ENCODE measurements at regions not wholly inside any gene's neighbourhood (a gene's known extent, or its start where the extent isn't known, plus 50 kb on each side); places are given as distances from the start of the nearest gene placed in this dataset.

DNA sequence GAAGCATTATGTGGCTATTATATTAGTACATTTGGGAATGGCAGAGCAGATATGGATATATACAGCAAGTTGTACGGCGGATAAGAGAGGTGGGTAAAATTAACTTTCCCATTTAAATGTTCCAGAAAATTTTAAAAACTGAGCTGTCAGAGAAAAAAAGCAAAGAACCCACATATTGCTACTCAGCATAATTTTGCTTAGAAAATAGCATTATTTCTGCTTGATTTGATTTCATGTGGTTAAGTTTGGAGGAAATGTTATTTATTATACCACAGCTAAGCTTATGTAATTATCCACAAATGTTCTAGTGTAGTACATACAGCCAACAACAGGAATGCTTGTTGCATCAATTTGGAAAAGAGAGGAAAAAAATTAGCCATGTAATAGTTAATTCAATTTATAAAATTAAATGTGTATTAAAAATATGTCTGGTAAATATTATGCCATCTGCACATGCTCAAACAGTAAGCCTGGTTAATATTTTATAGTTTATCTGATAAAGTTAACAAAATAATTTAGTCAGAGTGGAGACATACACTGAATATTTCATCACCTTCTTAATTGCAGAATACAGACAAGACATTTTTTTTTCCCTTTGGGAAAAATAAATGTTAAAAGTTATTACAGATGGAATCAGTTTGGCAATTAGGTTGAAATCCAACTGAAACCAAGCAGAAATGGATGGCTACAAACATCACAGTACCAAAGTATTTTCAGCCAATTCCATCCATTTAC is 172.1 kb upstream of the ID4 start:
- H3F3A ChIP-seq (ENCODE audit: insufficient read depth, low read length, poor library complexity, severe bottlenecking) = no peaks in the 10 kb centered on the region
- TF ChIP-seq, protein P1, sequence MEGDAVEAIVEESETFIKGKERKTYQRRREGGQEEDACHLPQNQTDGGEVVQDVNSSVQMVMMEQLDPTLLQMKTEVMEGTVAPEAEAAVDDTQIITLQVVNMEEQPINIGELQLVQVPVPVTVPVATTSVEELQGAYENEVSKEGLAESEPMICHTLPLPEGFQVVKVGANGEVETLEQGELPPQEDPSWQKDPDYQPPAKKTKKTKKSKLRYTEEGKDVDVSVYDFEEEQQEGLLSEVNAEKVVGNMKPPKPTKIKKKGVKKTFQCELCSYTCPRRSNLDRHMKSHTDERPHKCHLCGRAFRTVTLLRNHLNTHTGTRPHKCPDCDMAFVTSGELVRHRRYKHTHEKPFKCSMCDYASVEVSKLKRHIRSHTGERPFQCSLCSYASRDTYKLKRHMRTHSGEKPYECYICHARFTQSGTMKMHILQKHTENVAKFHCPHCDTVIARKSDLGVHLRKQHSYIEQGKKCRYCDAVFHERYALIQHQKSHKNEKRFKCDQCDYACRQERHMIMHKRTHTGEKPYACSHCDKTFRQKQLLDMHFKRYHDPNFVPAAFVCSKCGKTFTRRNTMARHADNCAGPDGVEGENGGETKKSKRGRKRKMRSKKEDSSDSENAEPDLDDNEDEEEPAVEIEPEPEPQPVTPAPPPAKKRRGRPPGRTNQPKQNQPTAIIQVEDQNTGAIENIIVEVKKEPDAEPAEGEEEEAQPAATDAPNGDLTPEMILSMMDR (IDR thresholded peaks at IDR 0.05; ENCODE audit: poor library complexity, severe bottlenecking) = no peak
- no peak for TF ChIP-seq POLR2AphosphoS5 (IDR thresholded peaks at IDR 0.05)
- TF ChIP-seq EP300 (conservative IDR thresholded peaks at IDR 0.05; ENCODE audit: poor library complexity, severe bottlenecking) = no peak
- TF ChIP-seq EZH2 (IDR thresholded peaks at IDR 0.05; ENCODE audit: borderline replicate concordance, insufficient read depth, low read length, poor library complexity, severe bottlenecking) = no peak
- TF ChIP-seq, protein P2, sequence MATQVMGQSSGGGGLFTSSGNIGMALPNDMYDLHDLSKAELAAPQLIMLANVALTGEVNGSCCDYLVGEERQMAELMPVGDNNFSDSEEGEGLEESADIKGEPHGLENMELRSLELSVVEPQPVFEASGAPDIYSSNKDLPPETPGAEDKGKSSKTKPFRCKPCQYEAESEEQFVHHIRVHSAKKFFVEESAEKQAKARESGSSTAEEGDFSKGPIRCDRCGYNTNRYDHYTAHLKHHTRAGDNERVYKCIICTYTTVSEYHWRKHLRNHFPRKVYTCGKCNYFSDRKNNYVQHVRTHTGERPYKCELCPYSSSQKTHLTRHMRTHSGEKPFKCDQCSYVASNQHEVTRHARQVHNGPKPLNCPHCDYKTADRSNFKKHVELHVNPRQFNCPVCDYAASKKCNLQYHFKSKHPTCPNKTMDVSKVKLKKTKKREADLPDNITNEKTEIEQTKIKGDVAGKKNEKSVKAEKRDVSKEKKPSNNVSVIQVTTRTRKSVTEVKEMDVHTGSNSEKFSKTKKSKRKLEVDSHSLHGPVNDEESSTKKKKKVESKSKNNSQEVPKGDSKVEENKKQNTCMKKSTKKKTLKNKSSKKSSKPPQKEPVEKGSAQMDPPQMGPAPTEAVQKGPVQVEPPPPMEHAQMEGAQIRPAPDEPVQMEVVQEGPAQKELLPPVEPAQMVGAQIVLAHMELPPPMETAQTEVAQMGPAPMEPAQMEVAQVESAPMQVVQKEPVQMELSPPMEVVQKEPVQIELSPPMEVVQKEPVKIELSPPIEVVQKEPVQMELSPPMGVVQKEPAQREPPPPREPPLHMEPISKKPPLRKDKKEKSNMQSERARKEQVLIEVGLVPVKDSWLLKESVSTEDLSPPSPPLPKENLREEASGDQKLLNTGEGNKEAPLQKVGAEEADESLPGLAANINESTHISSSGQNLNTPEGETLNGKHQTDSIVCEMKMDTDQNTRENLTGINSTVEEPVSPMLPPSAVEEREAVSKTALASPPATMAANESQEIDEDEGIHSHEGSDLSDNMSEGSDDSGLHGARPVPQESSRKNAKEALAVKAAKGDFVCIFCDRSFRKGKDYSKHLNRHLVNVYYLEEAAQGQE (IDR thresholded peaks at IDR 0.05; ENCODE audit: borderline replicate concordance) = no peak
- no peak for TF ChIP-seq RAD21 (conservative IDR thresholded peaks at IDR 0.05)
- H3K9me3 ChIP-seq (ENCODE audit: low read length) = no peaks in the 10 kb centered on the region
- no peaks in the 10 kb centered on the region for H3K9me2 ChIP-seq (ENCODE audit: insufficient read depth, low read length)
- no peaks in the 10 kb centered on the region for H3K27me3 ChIP-seq (ENCODE audit: insufficient read depth, low read depth, low read length)
- peak overlapping the region; percentile 34 for H3K9ac ChIP-seq (ENCODE audit: low read length)
- no peaks in the 10 kb centered on the region for H4K20me1 ChIP-seq (ENCODE audit: insufficient read depth)
- no peaks in the 10 kb centered on the region for H3K36me3 ChIP-seq (ENCODE audit: insufficient read depth, low read length)
- peak overlapping the region; percentile 61 for H3K27ac ChIP-seq (ENCODE audit: low read length)
- H3K4me3 ChIP-seq (ENCODE audit: low read length) = peak overlapping the region; percentile 33
- no peaks in the 10 kb centered on the region for H3K79me2 ChIP-seq (replicated peaks; ENCODE audit: insufficient read depth, low read length)
- H2AFZ ChIP-seq (ENCODE audit: low read depth, low read length) = no peak overlapping the region
- H3K4me2 ChIP-seq (ENCODE audit: low read length) = peak overlapping the region; percentile 13

DNA sequence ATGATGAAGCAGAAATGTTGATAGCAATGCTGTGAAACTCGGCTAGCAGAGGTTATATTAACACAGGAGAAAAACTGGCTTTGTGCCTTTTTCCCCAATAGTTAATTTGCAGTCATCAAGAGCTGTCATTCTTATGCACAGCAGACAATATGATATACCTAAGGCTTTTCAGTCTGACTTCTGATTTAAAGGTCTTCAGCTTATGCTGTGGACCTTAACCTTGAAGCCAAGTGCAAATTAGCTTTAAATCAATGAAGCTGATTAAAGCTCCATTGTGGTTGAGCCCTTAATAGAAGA is 171.6 kb upstream of the ID4 start:
- peak overlapping the region; percentile 31 for H2AFZ ChIP-seq (ENCODE audit: low read depth, low read length)
- TF ChIP-seq SMC3 (conservative IDR thresholded peaks at IDR 0.05; ENCODE audit: poor library complexity) (no peak), MXI1 (conservative IDR thresholded peaks at IDR 0.05; ENCODE audit: poor library complexity, severe bottlenecking) (no peak), POLR2AphosphoS5 (IDR thresholded peaks at IDR 0.05) (no peak), EZH2 (IDR thresholded peaks at IDR 0.05; ENCODE audit: borderline replicate concordance, insufficient read depth, low read length, poor library complexity, severe bottlenecking) (no peak), RAD21 (conservative IDR thresholded peaks at IDR 0.05) (no peak), TAF1 (IDR thresholded peaks at IDR 0.05; ENCODE audit: low read depth) (no peak), EP300 (conservative IDR thresholded peaks at IDR 0.05; ENCODE audit: poor library complexity, severe bottlenecking) (no peak)
- TF ChIP-seq, protein P1 (IDR thresholded peaks at IDR 0.05; ENCODE audit: poor library complexity, severe bottlenecking) = no peak
- TF ChIP-seq, protein P2 (IDR thresholded peaks at IDR 0.05; ENCODE audit: borderline replicate concordance) = no peak
- peak overlapping the region; percentile 61 for H3K27ac ChIP-seq (ENCODE audit: low read length)
- H3F3A ChIP-seq (ENCODE audit: insufficient read depth, low read length, poor library complexity, severe bottlenecking) = no peaks in the 10 kb centered on the region
- H3K9me3 ChIP-seq (ENCODE audit: low read length) = no peaks in the 10 kb centered on the region
- peak overlapping the region; percentile 13 for H3K4me2 ChIP-seq (ENCODE audit: low read length)
- no peaks in the 10 kb centered on the region for H3K9me2 ChIP-seq (ENCODE audit: insufficient read depth, low read length)
- H3K36me3 ChIP-seq (ENCODE audit: insufficient read depth, low read length) = no peaks in the 10 kb centered on the region
- H3K9ac ChIP-seq (ENCODE audit: low read length) = peak overlapping the region; percentile 34
- H3K27me3 ChIP-seq (ENCODE audit: insufficient read depth, low read depth, low read length) = no peaks in the 10 kb centered on the region
- peak overlapping the region; percentile 33 for H3K4me3 ChIP-seq (ENCODE audit: low read length)
- no peaks in the 10 kb centered on the region for H3K79me2 ChIP-seq (replicated peaks; ENCODE audit: insufficient read depth, low read length)
- H4K20me1 ChIP-seq (ENCODE audit: insufficient read depth) = no peaks in the 10 kb centered on the region
